DMS79 treated with DMSO at 0.1 percent for 48 hours (cell line): ENCODE measurements at regions not wholly inside any gene's neighbourhood (a gene's known extent, or its start where the extent isn't known, plus 50 kb on each side); places are given as distances from the start of the nearest gene placed in this dataset.

Experiments
- DNase-seq: peaks from one replicate; lab custom pipeline; 2025; lab: John Stamatoyannopoulos, UW

DNA sequence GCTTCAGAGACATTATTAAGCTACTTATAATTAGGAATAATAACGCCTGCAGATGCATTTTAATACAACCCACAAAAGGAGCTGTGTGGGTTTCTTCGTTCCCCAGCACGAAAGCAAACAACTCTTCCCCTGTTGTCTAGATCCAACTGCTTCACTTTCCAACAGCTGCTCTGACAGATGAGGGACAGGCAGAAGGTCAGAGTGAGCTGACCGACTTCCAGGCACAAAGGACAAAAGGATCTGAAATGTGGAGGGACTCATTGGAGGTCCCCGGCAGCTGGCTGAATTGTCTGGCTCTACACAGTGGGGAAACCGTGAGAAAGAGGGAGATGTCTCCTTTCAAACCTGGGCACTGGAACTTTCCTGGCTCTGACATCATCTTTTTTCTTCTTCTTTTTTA, 79.1 kb upstream of the ALDH1B1 start:
- no peak for DNase-seq

DNA sequence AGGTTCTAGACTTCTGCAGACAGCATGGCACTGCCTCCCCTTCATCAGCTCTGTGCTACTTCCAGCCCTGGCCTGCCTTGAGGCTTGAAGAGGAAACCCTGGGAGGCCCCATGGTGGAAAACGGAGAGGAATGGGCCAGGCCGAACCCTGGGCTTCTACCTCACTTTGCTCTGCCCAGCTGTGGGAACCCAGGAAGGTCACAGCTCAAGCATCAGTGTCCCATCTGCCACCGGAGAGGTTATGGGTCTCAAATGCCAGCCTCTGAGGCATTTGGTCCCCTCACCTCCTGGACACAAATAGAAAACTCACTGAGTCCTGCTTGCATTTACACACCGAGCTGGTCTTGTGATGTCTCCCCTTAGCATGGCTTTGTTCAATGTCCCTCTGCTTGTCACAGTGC, 80.1 kb upstream of the ALDH1B1 start:
- DNase-seq: no peak

- peak; percentile 92 for DNase-seq
Measured at GRCh38 chr9:38311382-38312270, 80.9 kb upstream of the ALDH1B1 start.

- DNase-seq: peak; percentile 41
Measured at GRCh38 chr9:38309324-38310195, 82.9 kb upstream of the ALDH1B1 start.

DNA sequence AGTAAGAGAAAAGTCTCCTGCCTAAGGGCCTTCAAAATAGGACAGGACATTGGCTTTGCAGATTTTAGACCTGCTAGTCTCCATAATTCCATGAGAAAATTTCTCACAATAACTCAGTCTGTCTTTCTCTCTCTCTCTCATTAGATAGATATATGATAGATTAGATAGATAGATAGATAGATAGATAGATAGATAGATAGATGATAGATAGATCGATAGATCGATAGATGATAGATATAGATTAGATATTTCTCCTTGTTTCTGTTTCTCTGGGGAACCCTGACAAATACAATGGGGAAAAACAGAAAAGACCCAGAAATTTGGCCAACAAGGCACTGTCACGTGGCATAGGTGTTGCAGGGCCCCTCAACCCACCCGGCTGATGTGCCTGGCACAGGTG, 84.4 kb upstream of the ALDH1B1 start:
- no peak for DNase-seq

GRCh38 chr9:38306899-38307298, 85.6 kb upstream of the ALDH1B1 start:
- DNase-seq: no peak

DNA sequence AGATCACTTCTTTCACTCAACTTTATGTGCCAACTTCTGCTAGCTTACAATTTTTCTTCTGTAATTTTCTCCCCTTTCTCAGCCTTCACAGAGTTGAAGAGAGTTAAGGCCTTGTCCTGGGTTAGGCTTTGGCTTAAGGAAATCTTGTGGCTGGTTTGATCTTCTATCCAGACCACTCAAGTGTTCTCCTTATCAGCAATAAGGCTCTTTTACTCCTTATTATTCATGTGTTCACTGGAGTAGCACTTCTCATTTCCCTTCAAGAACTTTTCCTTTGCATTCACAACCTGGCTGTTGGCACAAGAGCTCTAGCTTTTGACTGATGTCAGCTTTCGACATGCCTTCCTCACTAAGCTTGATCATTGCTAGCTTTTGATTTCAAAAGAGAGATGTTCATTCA, 86.9 kb upstream of the ALDH1B1 start:
- DNase-seq: peak; percentile 49

GRCh38 chr9:38301376-38302106, 91.0 kb upstream of the ALDH1B1 start:
- DNase-seq: no peak

DNA sequence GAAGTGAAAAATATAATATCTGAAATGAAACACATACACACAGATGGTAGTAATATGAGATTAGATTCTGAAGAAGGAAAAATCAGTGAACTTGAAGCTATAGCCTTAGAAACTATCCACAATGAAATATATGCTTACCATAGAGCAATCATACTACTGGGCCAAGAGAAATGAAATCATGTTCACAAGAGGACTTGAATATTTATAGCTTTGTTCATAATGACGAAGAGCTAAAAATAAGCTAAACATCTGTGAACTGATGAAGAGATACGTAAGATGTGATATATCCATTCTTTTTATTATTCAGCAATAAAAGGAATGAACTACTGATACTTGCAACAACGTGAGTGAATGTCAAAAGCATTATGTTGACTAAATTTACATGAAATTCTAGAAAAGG, 92.6 kb upstream of the ALDH1B1 start:
- no peak for DNase-seq

- no peak for DNase-seq
Measured at GRCh38 chr9:38298904-38299303, 93.6 kb upstream of the ALDH1B1 start.

DNA sequence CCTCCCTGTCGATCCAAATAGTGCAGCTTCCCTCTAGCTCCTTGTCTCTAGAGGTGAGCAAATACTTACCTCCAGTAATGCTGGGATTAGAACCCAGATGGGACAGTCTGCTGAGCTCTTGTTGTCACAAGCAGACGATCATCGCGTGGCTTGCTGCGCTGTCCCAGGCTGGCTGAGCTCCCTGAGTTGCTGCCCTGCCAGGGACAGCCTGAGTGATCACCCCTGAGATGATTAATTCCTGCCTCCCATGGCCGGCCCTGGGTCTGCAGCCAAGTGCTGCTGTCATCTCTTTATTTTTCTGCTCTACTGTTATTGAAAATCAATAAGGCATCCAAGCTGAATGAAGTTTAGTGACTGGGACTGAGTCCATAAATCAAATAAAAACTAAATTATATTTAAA, 94.0 kb upstream of the ALDH1B1 start:
- no peak for DNase-seq

- no peak for DNase-seq
Measured at GRCh38 chr9:38296807-38297206, 95.7 kb upstream of the ALDH1B1 start.

DNA sequence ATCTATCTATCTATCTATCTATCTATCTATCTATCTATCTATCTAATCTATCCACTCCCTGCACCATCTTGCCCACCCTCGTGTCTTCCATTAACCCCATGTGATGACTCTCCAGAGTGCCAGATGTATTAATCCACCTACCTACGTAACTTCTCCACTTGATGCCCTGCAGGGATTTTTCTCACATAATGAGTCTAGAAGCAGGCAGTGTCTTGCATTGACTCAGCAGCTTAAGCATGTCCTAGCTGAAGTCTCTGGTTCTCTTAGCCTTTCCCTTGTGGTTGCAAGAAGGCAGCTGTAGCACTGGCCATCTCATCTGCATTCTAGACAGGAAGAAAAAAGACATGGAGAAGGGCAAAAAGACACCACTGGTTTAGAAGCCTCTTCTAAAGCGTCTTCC, 96.7 kb upstream of the ALDH1B1 start:
- DNase-seq: no peak

- peak; percentile 79 for DNase-seq
Measured at GRCh38 chr9:38294220-38294960, 98.1 kb upstream of the ALDH1B1 start.

DNA sequence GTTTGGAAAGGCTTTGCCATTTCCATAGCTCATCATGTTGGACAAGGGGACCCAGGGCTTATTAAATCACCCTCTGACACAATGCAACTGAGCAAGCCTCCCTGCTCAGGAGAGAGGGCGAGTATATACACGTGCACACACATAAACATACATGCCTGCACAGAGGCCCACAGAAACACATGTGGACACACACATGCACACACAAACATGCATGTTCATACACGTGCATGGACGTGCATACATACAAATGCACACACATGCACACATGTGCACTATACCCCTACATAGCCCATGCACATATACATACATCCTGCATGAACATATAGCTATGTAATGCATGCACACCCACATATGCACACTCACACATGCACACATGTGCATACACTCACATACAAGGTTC, 99.5 kb upstream of the ALDH1B1 start:
- no peak for DNase-seq

- no peak for DNase-seq
Measured at GRCh38 chr9:38292480-38292879, 100.0 kb upstream of the ALDH1B1 start.

DNA sequence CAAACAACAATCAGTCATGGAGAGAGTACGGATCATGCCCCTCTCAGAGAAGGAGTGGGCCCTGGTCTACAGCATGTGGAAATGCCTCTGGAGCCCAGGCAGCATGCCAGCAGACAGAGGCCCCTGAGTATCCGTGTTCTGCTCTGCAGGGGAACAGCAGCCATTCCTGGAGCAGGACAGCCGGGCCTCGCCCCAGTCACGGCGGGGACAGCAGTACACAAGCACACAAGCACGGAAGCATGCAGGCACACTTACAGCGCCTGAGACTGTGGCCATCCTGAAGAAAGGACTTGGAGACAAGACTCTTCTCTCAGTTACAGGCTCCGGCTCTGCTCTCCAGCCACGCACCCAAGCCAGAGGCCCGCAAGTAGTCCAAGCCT, 102.6 kb upstream of the ALDH1B1 start:
- DNase-seq: no peak

DNA sequence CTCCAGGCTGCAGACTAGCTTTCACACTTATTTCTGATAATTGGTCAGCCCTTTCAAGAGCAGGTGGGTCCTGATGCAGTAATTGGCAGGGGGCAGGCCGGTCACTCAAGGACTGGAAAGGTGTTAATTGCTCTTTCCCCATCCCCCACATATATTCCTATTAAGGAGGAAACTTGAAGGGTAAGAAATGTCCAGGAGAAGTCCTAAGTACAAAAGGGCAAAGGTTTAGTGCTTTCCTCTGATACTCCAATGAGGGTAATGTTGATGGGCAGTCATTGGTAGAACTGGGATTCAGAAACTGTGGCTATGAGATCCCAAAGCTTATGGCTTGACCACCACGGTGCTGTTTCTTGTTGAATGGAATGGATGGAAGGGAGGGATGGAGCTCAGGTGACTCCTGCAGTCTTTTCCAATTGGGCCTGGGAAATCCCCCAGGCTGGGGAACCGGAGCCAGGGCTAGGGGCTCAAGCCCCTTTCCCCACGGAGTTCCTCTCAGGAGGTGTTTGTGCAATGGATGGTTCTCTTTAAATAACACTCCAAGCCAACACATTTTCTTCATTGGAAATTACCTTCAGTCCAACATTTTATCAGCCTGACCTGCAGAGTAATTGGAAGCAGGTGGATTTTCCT, 103.2 kb upstream of the ALDH1B1 start:
- DNase-seq: no peak

- no peak for DNase-seq
Measured at GRCh38 chr9:38288502-38288901, 104.0 kb upstream of the ALDH1B1 start.

GRCh38 chr9:38287420-38287985, 105.0 kb upstream of the ALDH1B1 start:
- DNase-seq: no peak

GRCh38 chr9:38286766-38287165, 105.7 kb upstream of the ALDH1B1 start:
- DNase-seq: no peak
